ENCODE measurements at regions not wholly inside any gene's neighbourhood (a gene's known extent, or its start where the extent isn't known, plus 50 kb on each side); places are given as distances from the start of the nearest gene placed in this dataset.

- Histone ChIP-seq H3K9ac (ENCODE audit: insufficient read depth in 1 of 2, low read depth in 2 of 2, low read length in 2 of 2) (no peak overlapping the region), H3K9me3 (replicated peaks; ENCODE audit: control insufficient read depth, insufficient read depth, low read depth, low read length) (no peaks in the 10 kb centered on the region), H3K4me1 (replicated peaks in 1 of 2; ENCODE audit: control insufficient read depth in 2 of 2, insufficient read depth in 2 of 2, low read length in 2 of 2) (no peaks in the 10 kb centered on the region; a peak in 1 of 5 replicates), H3K4me2 (ENCODE audit: insufficient read depth, low read length) (no peak overlapping the region), H2AFZ (ENCODE audit: low read depth, low read length) (no peak overlapping the region), H3K27me3 (ENCODE audit: control insufficient read depth in 2 of 2, insufficient read depth in 2 of 2, low read length in 2 of 2) (peaks cover 12 to 22% of the 10 kb centered on the region in 2 experiments), H3K79me2 (ENCODE audit: control insufficient read depth, insufficient read depth, low read length) (no peaks in the 10 kb centered on the region), H4K20me1 (replicated peaks; ENCODE audit: control insufficient read depth, insufficient read depth, low read length) (no peaks in the 10 kb centered on the region), H3K9me1 (ENCODE audit: control insufficient read depth, insufficient read depth, low read length) (no peaks in the 10 kb centered on the region), H3K36me3 (ENCODE audit: control insufficient read depth, insufficient read depth, low read length) (no peaks in the 10 kb centered on the region), H3K27ac (ENCODE audit: extremely low read depth, low read depth, low read length) (no peak overlapping the region), H3K4me3 (no peak overlapping the region)
- WGBS (ENCODE audit: insufficient coverage, low coverage, missing lambda C conversion rate): 4% methylated on average over 3 of the region's 3 CpGs
- intact Hi-C loops (cut with micrococcal nuclease) (no loop called here), in situ Hi-C loops (cut with MboI) (no loop called here)
- ChIA-PET CTCF (ENCODE audit: low intra/inter-chr PET ratio) (no interaction called here), POLR2A (no interaction called here)
- ATAC-seq (no peak), DNase-seq (ENCODE audit: extremely low read depth in 1 of 4, low spot score in 3 of 4) (no peak), FAIRE-seq (no peak)
- BruUV-seq (replicated peaks): no TSS peak
- TF ChIP-seq POU5F1 (IDR thresholded peaks at IDR 0.05; ENCODE audit: borderline replicate concordance, low read depth, low read length, partially characterized antibody) (no peak), OTX1 (CRISPR knock-in tag; IDR thresholded peaks at IDR 0.05) (no peak), NEUROD1 (IDR thresholded peaks at IDR 0.05; ENCODE audit: borderline replicate concordance, low read depth, low read length, partially characterized antibody) (no peak), ZNF311 (CRISPR knock-in tag; IDR thresholded peaks at IDR 0.05) (no peak), CBFA2T3 (IDR thresholded peaks at IDR 0.05) (no peak), XRCC4 (IDR thresholded peaks at IDR 0.05; ENCODE audit: extremely low read depth, insufficient read depth, insufficient read length) (no peak), CBFB (CRISPR knock-in tag; IDR thresholded peaks at IDR 0.05) (no peak), DIDO1 (tag; IDR thresholded peaks at IDR 0.05; ENCODE audit: low read depth) (no peak), ZNF586 (CRISPR knock-in tag; conservative IDR thresholded peaks at IDR 0.05) (no peak), ZBTB2 (IDR thresholded peaks at IDR 0.05) (no peak), RBM15 (IDR thresholded peaks at IDR 0.05; ENCODE audit: insufficient read depth, low read length) (no peak), SP2 (IDR thresholded peaks at IDR 0.05; ENCODE audit: extremely low read depth, low read depth, low read length, poor library complexity, severe bottlenecking) (no peak)
Observed at GRCh38 chr3:150077107-150077506, 106.4 kb upstream of the PFN2 start.
